GM18519 (cell line): ENCODE measurements at regions not wholly inside any gene's neighbourhood (a gene's known extent, or its start where the extent isn't known, plus 50 kb on each side); places are given as distances from the start of the nearest gene placed in this dataset.
"Not testable (repeated sequence)": the region's sequence is repeated elsewhere in the genome, so short reads cannot be mapped to it uniquely, and the experiment has no call there.

ENCODE experiments used
- ATAC-seq: cut with Tn5 transposase; IDR thresholded peaks from one replicate; pipeline ENCODE4 v1.9.1; 2021; ENCODE audit warnings: mild to moderate bottlenecking, moderate library complexity; ENCODE audit not compliant: unreplicated experiment, low FRiP score

- ATAC-seq, result no peak
These were observed 547.4 kb upstream of the AGA start for GRCh38 chr4:177989503-177990201.

- ATAC-seq, result no peak
These were observed 560.9 kb upstream of the AGA start for GRCh38 chr4:178003098-178003657.

- no peak for ATAC-seq
These were observed 568.4 kb upstream of the AGA start for GRCh38 chr4:178010596-178010995.

- ATAC-seq, result not testable (repeated sequence)
These were observed 572.8 kb upstream of the AGA start for GRCh38 chr4:178015046-178015445.

GRCh38 chr4:178026999-178027398 is 584.8 kb upstream of the AGA start:
- ATAC-seq, result no peak

- no peak for ATAC-seq
These were observed 585.6 kb upstream of the AGA start for GRCh38 chr4:178027796-178028195.

- no peak for ATAC-seq
These were observed 586.2 kb upstream of the AGA start for GRCh38 chr4:178028481-178028880.

- no peak for ATAC-seq
These were observed 595.4 kb upstream of the AGA start for GRCh38 chr4:178037459-178038214.

- no peak for ATAC-seq
These were observed 614.8 kb upstream of the AGA start for GRCh38 chr4:178056996-178057395.

- no peak for ATAC-seq
These were observed 621.3 kb upstream of the AGA start for GRCh38 chr4:178063568-178063967.

GRCh38 chr4:178066338-178066941 is 624.2 kb upstream of the AGA start:
- no peak for ATAC-seq

- ATAC-seq, result no peak
These were observed 625.9 kb upstream of the AGA start for GRCh38 chr4:178068136-178068535.

- ATAC-seq, result no peak
These were observed 627.9 kb upstream of the AGA start for GRCh38 chr4:178070163-178070562.

- ATAC-seq, result no peak
These were observed 638.1 kb upstream of the AGA start for GRCh38 chr4:178080312-178080711.

GRCh38 chr4:178081176-178081575 is 638.9 kb upstream of the AGA start:
- no peak for ATAC-seq

- no peak for ATAC-seq
These were observed 639.7 kb upstream of the AGA start for GRCh38 chr4:178081896-178082295.

- ATAC-seq, result no peak
These were observed 640.7 kb upstream of the AGA start for GRCh38 chr4:178082906-178083305.

GRCh38 chr4:178083968-178084367 is 641.7 kb upstream of the AGA start:
- ATAC-seq, result no peak

GRCh38 chr4:178086320-178086719 is 644.1 kb upstream of the AGA start:
- no peak for ATAC-seq

GRCh38 chr4:178090640-178091411 is 648.6 kb upstream of the AGA start:
- ATAC-seq, result no peak

GRCh38 chr4:178102139-178102538 is 659.9 kb upstream of the AGA start:
- ATAC-seq, result no peak
